Endothelial cell of umbilical vein (primary cell): ENCODE measurements at regions not wholly inside any gene's neighbourhood (a gene's known extent, or its start where the extent isn't known, plus 50 kb on each side); places are given as distances from the start of the nearest gene placed in this dataset.

Experiments used
- BruUV-seq: library from RNA; stranded (reverse); fragments of 400-500 nt; replicated peaks from 2 replicates; lab custom pipeline; 2021; lab: Mats Ljungman, UMichigan
- CTCF ChIA-PET: fragments of 300-600, 350-600 bp; sonication (Branson Sonifier 250); formaldehyde crosslinking; loops from one replicate; lab custom pipeline; 2021; ENCODE audit warnings: antibody characterized with exemption, inconsistent platforms; lab: Charles Lee
- POLR2A ChIA-PET: fragments of 300-600, 350-600 bp; sonication (Branson Sonifier 250); formaldehyde crosslinking; loops from one replicate; lab custom pipeline; 2021; ENCODE audit warnings: antibody characterized with exemption, inconsistent platforms; lab: Charles Lee
- DNase-seq: peaks from one replicate; pipeline ENCODE4 v3.0.0-alpha.2; 2011; ENCODE audit warnings: low read depth, low spot score
- FAIRE-seq: peaks from 2 replicates; lab custom pipeline; 2011; peaks lifted over from hg19 to GRCh38; lab: Jason Lieb, UNC
- H2AFZ ChIP-seq: 2 replicates; pipeline ENCODE4 v1.6.0; 2012; ENCODE audit warnings: low read depth, low read length, control low read depth, inconsistent platforms
- H3K27ac ChIP-seq: 2 replicates; pipeline ENCODE4 v1.5.1; 2011; ENCODE audit warnings: low read depth, mild to moderate bottlenecking, control low read depth, low read length, moderate library complexity; ENCODE audit not compliant: insufficient read depth
- H3K27me3 ChIP-seq, 2 experiments: 2 replicates each; pipeline versions ENCODE4 v1.6.0 to v1.6.1; 2011; ENCODE audit warnings: low read length in 2 of 2, mixed read lengths in 1 of 2; ENCODE audit not compliant: control insufficient read depth in 2 of 2, insufficient read depth in 2 of 2
- H3K36me3 ChIP-seq, 2 experiments: 2 replicates in 1 of 2; 3 replicates in 1 of 2; pipeline ENCODE4 v1.5.1; 2011; ENCODE audit warnings: low read length in 2 of 2, mild to moderate bottlenecking in 1 of 2, moderate library complexity in 1 of 2; ENCODE audit not compliant: control insufficient read depth in 2 of 2, insufficient read depth in 2 of 2; ENCODE audit errors: extremely low read depth in 1 of 2
- H3K4me1 ChIP-seq: 3 replicates; pipeline ENCODE4 v1.5.1; 2011; ENCODE audit warnings: mild to moderate bottlenecking, low read length; ENCODE audit not compliant: control insufficient read depth, insufficient read depth; ENCODE audit errors: extremely low read depth
- H3K4me2 ChIP-seq: 2 replicates; pipeline ENCODE4 v1.6.1; 2011; ENCODE audit warnings: low read length, control low read depth, mixed read lengths; ENCODE audit not compliant: insufficient read depth
- H3K4me3 ChIP-seq, 3 experiments: fragments of 200-600 bp in 1 of 3; sonication (generic), shearing (Covaris generic) in 1 of 3; replicated peaks in 1 of 3; 2 replicates each; pipeline ENCODE4 v1.5.1; 2011 to 2016; ENCODE audit warnings: control low read depth in 3 of 3, low read length in 3 of 3, mild to moderate bottlenecking in 2 of 3, inconsistent platforms in 1 of 3, low read depth in 1 of 3, moderate library complexity in 1 of 3; ENCODE audit not compliant: insufficient read depth in 1 of 3
- H3K79me2 ChIP-seq: 2 replicates; pipeline ENCODE4 v1.6.0; 2012; ENCODE audit warnings: low read length, inconsistent platforms; ENCODE audit not compliant: control insufficient read depth, insufficient read depth
- H3K9ac ChIP-seq: replicated peaks from 2 replicates; pipeline ENCODE3; 2011; ENCODE audit warnings: low read length, control low read depth; ENCODE audit not compliant: insufficient read depth; ENCODE audit errors: extremely low read depth
- H3K9me1 ChIP-seq: replicated peaks from 3 replicates; pipeline ENCODE4 v1.6.0; 2011; ENCODE audit warnings: mild to moderate bottlenecking, low read length; ENCODE audit not compliant: control insufficient read depth, insufficient read depth; ENCODE audit errors: extremely low read depth
- H3K9me3 ChIP-seq: replicated peaks from 2 replicates; pipeline ENCODE4 v1.5.1; 2012; ENCODE audit warnings: low read length, inconsistent platforms; ENCODE audit not compliant: control insufficient read depth, insufficient read depth
- H4K20me1 ChIP-seq: replicated peaks from 2 replicates; pipeline ENCODE3; 2011; ENCODE audit warnings: mild to moderate bottlenecking, low read length; ENCODE audit not compliant: control insufficient read depth, insufficient read depth; ENCODE audit errors: extremely low read depth
- CTCF ChIP-seq, 2 donors: IDR thresholded peaks; 1 replicate in 1 of 2; 2 replicates in 1 of 2; pipeline ENCODE4 v1.5.1; 2011; ENCODE audit warnings: low read length in 2 of 2, mild to moderate bottlenecking in 2 of 2, moderate library complexity in 2 of 2, control low read depth in 1 of 2, inconsistent platforms in 1 of 2, low read depth in 1 of 2; ENCODE audit not compliant: insufficient read depth in 1 of 2; ENCODE audit errors: extremely low read depth in 1 of 2
- EZH2 ChIP-seq: IDR thresholded peaks from 2 replicates; pipeline ENCODE4 v1.6.1; 2012; ENCODE audit warnings: borderline replicate concordance, low read depth, mild to moderate bottlenecking, moderate library complexity, low read length, inconsistent platforms; ENCODE audit not compliant: severe bottlenecking
- FOS ChIP-seq: IDR thresholded peaks from 2 replicates; pipeline ENCODE4 v1.6.1; 2011; ENCODE audit warnings: mild to moderate bottlenecking, low read length, moderate library complexity, borderline replicate concordance; ENCODE audit not compliant: insufficient read depth
- GATA2 ChIP-seq: IDR thresholded peaks from 2 replicates; pipeline ENCODE4 v1.7.0; 2011; ENCODE audit warnings: low read depth, mild to moderate bottlenecking, moderate library complexity, mixed read lengths, low read length; ENCODE audit not compliant: insufficient read length, insufficient read depth
- JUN ChIP-seq: IDR thresholded peaks from 2 replicates; pipeline ENCODE4 v1.6.1; 2011; ENCODE audit warnings: borderline replicate concordance, low read depth; ENCODE audit not compliant: insufficient read length, insufficient read depth
- MAX ChIP-seq: IDR thresholded peaks from 2 replicates; pipeline ENCODE4 v1.6.1; 2011; ENCODE audit not compliant: insufficient read depth, insufficient read length
- MYC ChIP-seq: IDR thresholded peaks from one replicate; pipeline ENCODE4 v1.6.1; 2011; ENCODE audit warnings: mild to moderate bottlenecking, low read depth, low read length
- POLR2A ChIP-seq: IDR thresholded peaks from 2 replicates; pipeline ENCODE4 v1.6.1; 2012; ENCODE audit warnings: low read depth, mild to moderate bottlenecking, control low read depth, low read length
- POLR2AphosphoS5 ChIP-seq: IDR thresholded peaks from 2 replicates; pipeline ENCODE4 v1.6.1; 2012; ENCODE audit warnings: low read depth, mild to moderate bottlenecking, control low read depth, low read length, moderate library complexity; ENCODE audit not compliant: insufficient read depth
- dilution Hi-C: fragments of 300-500 bp; cut with MboI; formaldehyde crosslinking; loops from one replicate; pipeline ENCODE4 v1.15.0; 2019; ENCODE audit warnings: low sequenced_read_pairs; ENCODE audit not compliant: extremely low pct_ligation_motif_present
- intact Hi-C: fragments of 100-400 bp; cut with micrococcal nuclease; formaldehyde crosslinking; loops from one replicate; pipeline ENCODE4 v1.10.0; 2022

GRCh38 chr11:32332990-32333319 is 102.4 kb downstream of the WT1 start:
- dilution Hi-C loops = no loop called here
- H3K4me1 ChIP-seq = no peaks in the 10 kb centered on the region
- no peak for FAIRE-seq
- H3K4me3 ChIP-seq = no peak overlapping the region
- H3K27me3 ChIP-seq = peaks cover 0 to 8% of the 10 kb centered on the region in 2 experiments
- H3K4me2 ChIP-seq = peak overlapping the region; percentile 20
- TF ChIP-seq GATA2 (no peak), MYC (no peak), FOS (no peak), MAX (no peak), EZH2 (no peak), POLR2AphosphoS5 (no peak)
- no peaks in the 10 kb centered on the region for H3K9me3 ChIP-seq
- ChIA-PET CTCF (interaction anchor here (0.6 to 5.2 kb wide), 9 partner anchors 9 to 897 kb away, joined by 3 to 60 read pairs (median 5); no protein-coding TSS in a partner anchor), POLR2A (no interaction called here)
- DNase-seq = no peak
- no TSS peak for BruUV-seq
- intact Hi-C loops = no loop called here
- no peaks in the 10 kb centered on the region for H4K20me1 ChIP-seq
- no peaks in the 10 kb centered on the region for H3K79me2 ChIP-seq
- H3K9me1 ChIP-seq = no peaks in the 10 kb centered on the region
- H2AFZ ChIP-seq = no peak overlapping the region
- no peaks in the 10 kb centered on the region for H3K36me3 ChIP-seq
- no peak overlapping the region for H3K27ac ChIP-seq
- no peak overlapping the region for H3K9ac ChIP-seq

GRCh38 chr11:32333320-32333991 is 101.9 kb downstream of the WT1 start:
- ChIA-PET CTCF (interaction anchor here (0.6 to 5.2 kb wide), 12 partner anchors 9 to 898 kb away, joined by 3 to 60 read pairs (median 4); no protein-coding TSS in a partner anchor), POLR2A (no interaction called here)
- H3K27me3 ChIP-seq = peaks cover 0 to 8% of the 10 kb centered on the region in 2 experiments
- peak; percentile 74 for FAIRE-seq
- no peaks in the 10 kb centered on the region for H3K4me1 ChIP-seq
- peak; percentile 28 for DNase-seq
- H3K36me3 ChIP-seq = no peaks in the 10 kb centered on the region
- no peaks in the 10 kb centered on the region for H3K9me3 ChIP-seq
- intact Hi-C loops = no loop called here
- H2AFZ ChIP-seq = peak overlapping the region; percentile 33
- TF ChIP-seq JUN (no peak), EZH2 (peak; percentile 70), MYC (no peak), GATA2 (no peak), POLR2A (no peak), MAX (no peak), FOS (no peak), CTCF (IDR thresholded peaks at IDR 0.05; ENCODE audit: extremely low read depth in 1 of 2, insufficient read depth in 1 of 2, low read depth in 1 of 2, low read length in 2 of 2) (peak in 1 of 2 donors; percentile 20), POLR2AphosphoS5 (no peak)
- H3K9ac ChIP-seq = no peak overlapping the region
- peak overlapping the region in 2 of 3 experiments; percentile 2 to 21 for H3K4me3 ChIP-seq
- H3K79me2 ChIP-seq = no peaks in the 10 kb centered on the region
- H3K9me1 ChIP-seq = no peaks in the 10 kb centered on the region
- dilution Hi-C loops = no loop called here
- peak overlapping the region; percentile 20 for H3K4me2 ChIP-seq
- no TSS peak for BruUV-seq
- no peaks in the 10 kb centered on the region for H4K20me1 ChIP-seq
- no peak overlapping the region for H3K27ac ChIP-seq
